Ishikawa (cell line): ENCODE measurements at regions not wholly inside any gene's neighbourhood (a gene's known extent, or its start where the extent isn't known, plus 50 kb on each side); places are given as distances from the start of the nearest gene placed in this dataset.

Source experiments
- CEBPB ChIP-seq: IDR thresholded peaks from 2 replicates; pipeline ENCODE4 v1.6.1; 2012
- CREB1 ChIP-seq: IDR thresholded peaks from 2 replicates; pipeline ENCODE4 v1.6.1; 2012; ENCODE audit warnings: low read depth
- EGR1 ChIP-seq: IDR thresholded peaks from 2 replicates; pipeline ENCODE4 v1.6.1; 2012
- EP300 ChIP-seq: IDR thresholded peaks from 2 replicates; pipeline ENCODE4 v1.6.1; 2012; ENCODE audit warnings: borderline replicate concordance
- FOXM1 ChIP-seq: IDR thresholded peaks from 2 replicates; pipeline ENCODE4 v1.6.1; 2012; ENCODE audit warnings: low read depth, borderline replicate concordance
- MAX ChIP-seq: IDR thresholded peaks from 2 replicates; pipeline ENCODE4 v1.6.1; 2012
- NFIC ChIP-seq: IDR thresholded peaks from 2 replicates; pipeline ENCODE4 v1.6.1; 2012
- RAD21 ChIP-seq: IDR thresholded peaks from 2 replicates; pipeline ENCODE4 v1.6.1; 2012; ENCODE audit warnings: low read depth
- TAF1 ChIP-seq: IDR thresholded peaks from 2 replicates; pipeline ENCODE4 v1.6.1; 2012; ENCODE audit warnings: low read depth, mild to moderate bottlenecking
- TCF12 ChIP-seq: IDR thresholded peaks from 2 replicates; pipeline ENCODE4 v1.6.1; 2012; ENCODE audit warnings: low read depth
- TEAD4 ChIP-seq: IDR thresholded peaks from 2 replicates; pipeline ENCODE4 v1.6.1; 2012
- USF1 ChIP-seq: IDR thresholded peaks from 2 replicates; pipeline ENCODE4 v1.6.1; 2012
- YY1 ChIP-seq: IDR thresholded peaks from 2 replicates; pipeline ENCODE4 v1.6.1; 2012; ENCODE audit warnings: low read depth
- ZBTB7A ChIP-seq: IDR thresholded peaks from 2 replicates; pipeline ENCODE4 v1.6.1; 2012; ENCODE audit warnings: low read depth
- TF ChIP-seq, protein P1 (sequence below): IDR thresholded peaks from 2 replicates; pipeline ENCODE4 v1.6.1; 2012; ENCODE audit warnings: low read depth, mild to moderate bottlenecking

- TF ChIP-seq CREB1 (no peak), TEAD4 (no peak)
Measured at GRCh38 chr15:25237291-25237978, 201.4 kb downstream of the UBE3A start.

DNA sequence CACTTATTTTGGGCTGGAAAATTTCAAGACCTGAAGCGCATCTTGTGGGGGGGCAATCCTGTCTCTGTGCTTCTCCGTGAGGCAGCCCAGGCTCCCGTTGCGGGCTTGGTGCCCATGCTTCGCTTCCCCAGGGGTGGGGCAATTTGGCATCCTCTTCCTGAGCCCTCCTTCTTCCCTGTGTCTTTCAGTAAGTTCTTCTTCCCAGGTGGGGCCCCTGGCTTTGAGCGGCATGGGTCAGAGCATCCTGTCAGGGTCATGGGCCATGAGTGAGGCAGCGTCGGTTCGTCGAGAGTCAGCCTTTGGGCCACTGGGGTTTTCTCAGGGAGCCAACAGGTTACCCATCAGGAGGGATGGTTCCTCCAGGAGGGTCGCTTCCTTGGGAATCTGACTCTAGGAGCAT, 200.7 kb downstream of the UBE3A start:
- TF ChIP-seq MAX (no peak), CEBPB (no peak), NFIC (no peak), USF1 (no peak), CREB1 (no peak), TCF12 (no peak), EGR1 (no peak), ZBTB7A (no peak), TEAD4 (no peak), RAD21 (no peak), FOXM1 (no peak), EP300 (no peak), YY1 (no peak), TAF1 (no peak)
- TF ChIP-seq, protein P1, sequence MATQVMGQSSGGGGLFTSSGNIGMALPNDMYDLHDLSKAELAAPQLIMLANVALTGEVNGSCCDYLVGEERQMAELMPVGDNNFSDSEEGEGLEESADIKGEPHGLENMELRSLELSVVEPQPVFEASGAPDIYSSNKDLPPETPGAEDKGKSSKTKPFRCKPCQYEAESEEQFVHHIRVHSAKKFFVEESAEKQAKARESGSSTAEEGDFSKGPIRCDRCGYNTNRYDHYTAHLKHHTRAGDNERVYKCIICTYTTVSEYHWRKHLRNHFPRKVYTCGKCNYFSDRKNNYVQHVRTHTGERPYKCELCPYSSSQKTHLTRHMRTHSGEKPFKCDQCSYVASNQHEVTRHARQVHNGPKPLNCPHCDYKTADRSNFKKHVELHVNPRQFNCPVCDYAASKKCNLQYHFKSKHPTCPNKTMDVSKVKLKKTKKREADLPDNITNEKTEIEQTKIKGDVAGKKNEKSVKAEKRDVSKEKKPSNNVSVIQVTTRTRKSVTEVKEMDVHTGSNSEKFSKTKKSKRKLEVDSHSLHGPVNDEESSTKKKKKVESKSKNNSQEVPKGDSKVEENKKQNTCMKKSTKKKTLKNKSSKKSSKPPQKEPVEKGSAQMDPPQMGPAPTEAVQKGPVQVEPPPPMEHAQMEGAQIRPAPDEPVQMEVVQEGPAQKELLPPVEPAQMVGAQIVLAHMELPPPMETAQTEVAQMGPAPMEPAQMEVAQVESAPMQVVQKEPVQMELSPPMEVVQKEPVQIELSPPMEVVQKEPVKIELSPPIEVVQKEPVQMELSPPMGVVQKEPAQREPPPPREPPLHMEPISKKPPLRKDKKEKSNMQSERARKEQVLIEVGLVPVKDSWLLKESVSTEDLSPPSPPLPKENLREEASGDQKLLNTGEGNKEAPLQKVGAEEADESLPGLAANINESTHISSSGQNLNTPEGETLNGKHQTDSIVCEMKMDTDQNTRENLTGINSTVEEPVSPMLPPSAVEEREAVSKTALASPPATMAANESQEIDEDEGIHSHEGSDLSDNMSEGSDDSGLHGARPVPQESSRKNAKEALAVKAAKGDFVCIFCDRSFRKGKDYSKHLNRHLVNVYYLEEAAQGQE = no peak

DNA sequence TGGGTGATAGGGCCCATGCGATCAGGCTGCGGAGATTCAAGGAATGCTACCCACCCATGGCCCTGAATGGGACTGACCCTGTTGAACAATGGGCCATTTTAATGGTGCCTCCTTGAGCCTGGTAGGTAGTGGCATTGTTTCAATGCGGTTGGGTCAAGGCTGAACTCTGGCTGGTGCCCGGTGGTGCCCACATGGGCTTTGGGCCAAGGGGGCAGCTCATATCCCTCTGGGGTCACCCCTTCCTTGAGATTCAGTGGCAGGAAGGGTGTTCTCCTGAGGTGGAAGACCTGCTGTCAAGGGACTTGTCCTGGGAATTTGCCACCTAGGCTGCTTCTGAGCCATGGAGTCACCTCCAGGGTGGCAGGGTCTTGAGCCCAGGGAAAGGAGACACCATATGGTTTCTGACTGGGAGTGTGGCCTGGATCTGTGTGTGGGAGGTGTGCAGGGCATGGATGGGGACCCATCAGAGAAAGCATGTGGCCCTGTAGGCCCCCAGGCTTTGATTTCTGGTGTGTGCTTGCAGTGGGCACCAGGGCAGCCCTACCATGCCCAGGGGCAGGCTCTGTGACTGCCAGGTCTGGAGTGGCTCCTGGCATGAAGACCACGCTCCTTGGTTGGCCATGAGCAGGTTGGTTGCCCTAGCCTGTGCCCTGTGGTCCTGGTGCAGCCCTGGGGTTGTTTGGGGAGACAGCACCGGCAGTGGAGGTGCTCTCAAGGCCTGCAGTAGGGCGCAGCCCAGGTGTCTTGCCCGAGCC, 199.9 kb downstream of the UBE3A start:
- TF ChIP-seq RAD21 (no peak), NFIC (no peak), CREB1 (no peak), ZBTB7A (no peak), TCF12 (no peak), TAF1 (no peak), YY1 (no peak), CEBPB (no peak), EGR1 (no peak)

DNA sequence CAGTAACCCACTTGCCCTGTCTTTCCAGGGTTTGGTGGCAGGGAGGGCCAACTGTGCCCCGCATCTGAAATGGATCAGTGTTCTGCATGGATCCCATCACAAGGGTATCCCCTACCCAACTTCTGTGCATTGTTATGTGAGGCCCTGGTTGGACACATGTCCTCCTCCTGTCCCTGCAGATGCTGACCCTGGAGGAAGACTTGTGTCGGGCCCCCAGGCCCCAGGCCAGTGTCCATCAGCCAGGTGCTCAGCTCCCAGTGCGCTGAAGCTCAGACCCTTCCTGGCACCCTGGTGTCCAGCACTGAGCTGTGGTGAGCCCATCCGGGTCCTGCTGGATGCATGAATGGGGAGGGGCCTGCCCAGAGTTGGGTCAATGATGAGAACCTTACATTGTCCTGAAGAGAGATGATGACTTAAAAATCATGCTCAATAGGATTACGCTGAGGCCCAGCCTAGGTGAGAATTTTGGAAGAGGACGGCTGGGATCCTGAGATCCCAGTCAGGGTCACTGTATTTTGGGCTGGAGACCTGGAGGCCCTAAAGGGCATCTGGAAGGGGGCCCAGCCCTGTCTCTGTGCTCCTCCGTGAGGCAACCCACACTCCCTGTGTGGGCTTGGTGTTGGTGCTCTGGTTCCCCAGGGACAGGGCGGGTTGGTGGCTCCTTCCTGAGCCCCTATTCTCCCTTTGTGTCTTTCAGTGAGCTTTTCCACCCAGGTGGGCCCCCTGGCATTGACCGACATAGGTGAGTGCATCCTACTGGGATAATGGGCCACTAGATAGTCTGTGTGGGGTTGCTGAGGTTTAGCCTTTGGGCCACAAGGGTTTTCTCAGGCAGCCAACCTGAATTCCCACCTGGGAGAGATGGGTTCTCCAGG, 199.1 kb downstream of the UBE3A start:
- TF ChIP-seq RAD21 = no peak
- TF ChIP-seq, protein P1 = no peak
- no peak for TF ChIP-seq TCF12
- no peak for TF ChIP-seq YY1
- no peak for TF ChIP-seq TEAD4

DNA sequence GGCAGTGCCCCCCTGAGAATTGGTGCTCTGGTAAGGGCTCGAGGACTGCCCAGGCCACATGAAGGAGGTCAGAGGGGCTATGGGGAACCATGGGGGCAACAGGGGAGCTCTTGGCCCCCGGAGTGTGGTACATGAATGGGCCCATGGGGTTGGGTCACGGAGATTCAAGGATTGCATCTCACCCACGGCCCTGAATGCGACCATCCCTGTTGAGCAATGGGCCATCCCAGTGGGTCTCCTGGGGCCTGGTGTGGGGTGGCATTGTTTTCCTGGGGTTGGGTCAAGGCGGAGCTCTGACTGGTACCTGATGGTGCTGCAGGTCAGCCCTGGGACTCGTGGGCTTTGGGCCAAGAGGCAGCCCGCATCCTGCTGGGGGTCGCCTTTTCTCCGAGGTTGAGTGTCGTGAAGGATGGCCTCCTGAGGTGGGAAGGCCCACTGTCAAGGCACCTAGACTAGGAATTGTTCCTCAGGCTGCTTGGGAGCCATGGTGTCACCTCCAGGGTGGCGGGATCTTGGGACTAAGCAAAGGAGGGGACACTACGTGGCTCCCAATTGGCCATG, 198.3 kb downstream of the UBE3A start:
- TF ChIP-seq TAF1 = no peak
- no peak for TF ChIP-seq FOXM1
- TF ChIP-seq EGR1 = no peak
- no peak for TF ChIP-seq RAD21
- no peak for TF ChIP-seq TEAD4
- TF ChIP-seq ZBTB7A = no peak
- TF ChIP-seq CREB1 = no peak
- TF ChIP-seq EP300 = no peak
- no peak for TF ChIP-seq USF1
- no peak for TF ChIP-seq YY1
- no peak for TF ChIP-seq TCF12
- TF ChIP-seq, protein P1 = no peak
- TF ChIP-seq MAX = no peak
- TF ChIP-seq NFIC = no peak
- TF ChIP-seq CEBPB = no peak
